ENCODE measurements at regions not wholly inside any gene's neighbourhood (a gene's known extent, or its start where the extent isn't known, plus 50 kb on each side); places are given as distances from the start of the nearest gene placed in this dataset.
A peak's percentile ranks its signal among the peaks of the same experiment; 100 is the strongest.

- H3K4me3 ChIP-seq (ENCODE audit: low read depth, low read length), result no peak overlapping the region
- no peak for DNase-seq (ENCODE audit: low read depth)
- no peak for TF ChIP-seq CTCF (IDR thresholded peaks at IDR 0.05; ENCODE audit: insufficient read depth, low read length)
Measured at GRCh38 chr15:83362706-83363105, 78.2 kb upstream of the BNC1 start.

- no peak overlapping the region for H3K4me3 ChIP-seq (ENCODE audit: low read depth, low read length)
- DNase-seq (ENCODE audit: low read depth), result no peak
- no peak for TF ChIP-seq CTCF (IDR thresholded peaks at IDR 0.05; ENCODE audit: insufficient read depth, low read length)
Measured at GRCh38 chr15:83364501-83364900, 80.0 kb upstream of the BNC1 start.

GRCh38 chr15:83365370-83365938 lies 81.0 kb upstream of the BNC1 start:
- no peak for TF ChIP-seq CTCF (IDR thresholded peaks at IDR 0.05; ENCODE audit: insufficient read depth, low read length)
- H3K4me3 ChIP-seq (ENCODE audit: low read depth, low read length), result peak overlapping the region; percentile 58
- DNase-seq (ENCODE audit: low read depth), result peak; percentile 68

- TF ChIP-seq CTCF (IDR thresholded peaks at IDR 0.05; ENCODE audit: insufficient read depth, low read length), result no peak
- no peak overlapping the region for H3K4me3 ChIP-seq (ENCODE audit: low read depth, low read length)
- no peak for DNase-seq (ENCODE audit: low read depth)
Measured at GRCh38 chr15:83372434-83372891, 74.7 kb upstream of the SH3GL3 start.

GRCh38 chr15:83378921-83379578 lies 68.1 kb upstream of the SH3GL3 start:
- H3K4me3 ChIP-seq (ENCODE audit: low read depth, low read length), result no peak overlapping the region
- no peak for DNase-seq (ENCODE audit: low read depth)
- no peak for TF ChIP-seq CTCF (IDR thresholded peaks at IDR 0.05; ENCODE audit: insufficient read depth, low read length)

- TF ChIP-seq CTCF (IDR thresholded peaks at IDR 0.05; ENCODE audit: insufficient read depth, low read length), result no peak
- no peak for DNase-seq (ENCODE audit: low read depth)
- no peak overlapping the region for H3K4me3 ChIP-seq (ENCODE audit: low read depth, low read length)
Measured at GRCh38 chr15:83379579-83379959, 67.6 kb upstream of the SH3GL3 start.
